Mucosa of descending colon (tissue), 3 donors: ENCODE measurements at regions not wholly inside any gene's neighbourhood (a gene's known extent, or its start where the extent isn't known, plus 50 kb on each side); places are given as distances from the start of the nearest gene placed in this dataset.
"Not testable (repeated sequence)": the region's sequence is repeated elsewhere in the genome, so short reads cannot be mapped to it uniquely, and the experiment has no call there.

ENCODE experiments used
- ATAC-seq: fragments of 200-7000 bp; cut with Tn5 transposase; one replicate; pipeline ENCODE4 v1.9.1; 2020; ENCODE audit warnings: mild to moderate bottlenecking, moderate library complexity
- DNase-seq, 3 donors: peaks; one replicate each; pipeline ENCODE4 v3.0.0-alpha.2; 2020
- H3K36me3 ChIP-seq: fragments of 200-600 bp; one replicate; pipeline ENCODE4 v1.8.0; 2021; ENCODE audit warnings: low read depth, mild to moderate bottlenecking
- H3K4me1 ChIP-seq: fragments of 200-600 bp; one replicate; pipeline ENCODE4 v1.8.0; 2021; ENCODE audit warnings: low read depth, mild to moderate bottlenecking
- H3K4me3 ChIP-seq: fragments of 200-600 bp; one replicate; pipeline ENCODE4 v1.8.0; 2021; ENCODE audit warnings: mild to moderate bottlenecking
- H3K9me3 ChIP-seq: fragments of 200-600 bp; one replicate; pipeline ENCODE4 v1.8.0; 2021; ENCODE audit warnings: mild to moderate bottlenecking
- CTCF ChIP-seq: fragments of 200-600 bp; IDR thresholded peaks from one replicate; pipeline ENCODE4 v1.8.0; 2022; ENCODE audit warnings: antibody characterized with exemption, mild to moderate bottlenecking
- intact Hi-C, 2 donors: fragments of 100-400 bp; cut with DNase I in 1 of 2; cut with micrococcal nuclease in 1 of 2; formaldehyde crosslinking; loops; one replicate each; pipeline versions ENCODE4 v1.11.0 to v1.11.1; 2022; cut with DNase I, micrococcal nuclease
- donor health status: DM: no; HTN: no; CAD: no; lungs with moderate emphysema.
- donor health status: DM: no; HTN: no; CAD: no.
- donor health status: DM: no; HTN: yes; CAD: no.

- no peak for DNase-seq
- intact Hi-C loops = no loop called here
- no peak overlapping the region for H3K4me3 ChIP-seq
- no peak for TF ChIP-seq CTCF
- no peaks in the 10 kb centered on the region for H3K4me1 ChIP-seq
- no peak for ATAC-seq
- H3K36me3 ChIP-seq = no peaks in the 10 kb centered on the region
- H3K9me3 ChIP-seq = no peaks in the 10 kb centered on the region
These were observed 233.9 kb upstream of the EDA2R start for GRCh38 chrX:66872771-66873170.

DNA sequence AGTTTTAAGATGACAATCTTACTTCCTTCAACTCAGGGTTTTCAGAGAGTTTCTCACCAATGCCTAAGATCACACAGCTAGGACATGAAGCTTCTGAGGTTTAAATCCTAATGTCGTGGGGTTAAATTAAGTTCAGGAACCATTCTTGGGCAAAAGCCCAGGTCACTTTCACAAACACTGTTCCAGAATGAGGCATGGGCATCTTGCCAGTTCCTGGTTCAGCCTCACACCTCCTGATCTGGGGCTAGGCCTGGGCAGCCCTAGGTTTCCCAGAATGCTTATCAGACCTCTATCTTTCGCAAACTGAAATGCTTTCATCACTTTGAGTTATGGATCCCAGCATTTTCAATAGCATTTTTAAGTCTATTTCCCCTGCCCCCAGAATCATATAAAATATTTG, 224.8 kb upstream of the EDA2R start:
- peak; percentile 62 for ATAC-seq
- TF ChIP-seq CTCF = no peak

DNA sequence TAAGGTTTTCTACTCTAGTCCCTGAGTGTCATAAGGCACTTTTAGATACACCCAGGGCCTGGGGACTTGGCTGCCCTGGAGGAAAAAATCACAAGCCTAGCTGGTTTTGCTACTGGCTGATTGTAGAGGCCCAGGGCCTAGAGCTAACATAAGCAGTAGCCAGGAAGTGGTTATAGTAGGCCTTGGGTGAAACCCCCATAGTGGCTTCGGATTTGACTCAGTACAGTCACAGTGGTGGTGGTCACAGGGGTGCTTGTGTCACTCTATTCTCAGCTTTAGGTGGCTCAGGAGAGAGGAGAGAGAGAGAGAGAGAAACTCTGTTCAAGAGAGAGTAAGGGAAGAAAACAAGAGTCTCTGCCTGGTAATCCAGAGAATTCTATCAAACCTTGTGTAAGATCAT, 194.5 kb upstream of the EDA2R start:
- DNase-seq (no peak), ATAC-seq (no peak)
- intact Hi-C loops = no loop called here
- H3K4me1 ChIP-seq = no peaks in the 10 kb centered on the region
- TF ChIP-seq CTCF = no peak
- no peak overlapping the region for H3K4me3 ChIP-seq
- H3K9me3 ChIP-seq = no peaks in the 10 kb centered on the region
- H3K36me3 ChIP-seq = no peaks in the 10 kb centered on the region

More for the DNA sequence above, 224.8 kb upstream of the EDA2R start:
- H3K4me3 ChIP-seq = no peak overlapping the region
- peak in 2 of 3 donors; percentile 20 to 45 for DNase-seq
- no peaks in the 10 kb centered on the region for H3K36me3 ChIP-seq
- no peaks in the 10 kb centered on the region for H3K4me1 ChIP-seq
- intact Hi-C loops = no loop called here
- H3K9me3 ChIP-seq = no peaks in the 10 kb centered on the region

GRCh38 chrX:66815227-66815626, 176.3 kb upstream of the EDA2R start:
- Histone ChIP-seq H3K4me3 (no peak overlapping the region), H3K36me3 (no peaks in the 10 kb centered on the region), H3K9me3 (no peaks in the 10 kb centered on the region), H3K4me1 (no peaks in the 10 kb centered on the region)
- TF ChIP-seq CTCF = no peak
- intact Hi-C loops = no loop called here
- DNase-seq (peak in 1 of 3 donors; percentile 11), ATAC-seq (no peak)

- DNase-seq, intact Hi-C loops, H3K9me3 ChIP-seq, ATAC-seq, H3K4me3 ChIP-seq, H3K4me1 ChIP-seq, H3K36me3 ChIP-seq: not testable (repeated sequence)
These were observed 155.6 kb upstream of the EDA2R start for GRCh38 chrX:66794514-66794913.

DNA sequence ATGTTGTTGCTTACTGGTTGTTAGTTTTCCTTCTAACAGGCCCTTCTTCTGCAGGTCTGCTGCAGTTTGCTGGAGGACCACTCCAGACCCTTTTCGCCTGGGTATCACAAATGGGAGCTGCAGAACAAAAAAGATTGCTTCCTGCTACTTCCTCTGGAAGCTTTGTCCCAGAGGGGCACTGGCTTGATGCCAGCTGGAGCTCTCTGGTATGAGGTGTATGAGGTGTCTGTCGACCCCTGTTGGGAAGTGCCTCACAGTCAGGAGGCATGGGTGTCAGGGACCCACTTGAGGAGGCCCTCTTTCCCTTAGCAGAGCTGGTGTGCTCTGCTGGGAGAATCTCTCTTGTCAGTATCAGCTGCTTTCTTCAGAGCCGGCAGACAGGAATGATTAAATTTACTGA, 127.4 kb upstream of the EDA2R start:
- no peak for TF ChIP-seq CTCF
- Histone ChIP-seq H3K4me3 (no peak overlapping the region), H3K36me3 (no peaks in the 10 kb centered on the region), H3K4me1 (no peaks in the 10 kb centered on the region), H3K9me3 (no peaks in the 10 kb centered on the region)
- intact Hi-C loops = no loop called here
- DNase-seq (no peak), ATAC-seq (no peak)
